NCI-H2196 treated with DMSO at 0.1 percent for 48 hours (cell line): ENCODE measurements at regions not wholly inside any gene's neighbourhood (a gene's known extent, or its start where the extent isn't known, plus 50 kb on each side); places are given as distances from the start of the nearest gene placed in this dataset.

Experiments
- DNase-seq: peaks from one replicate; lab custom pipeline; 2025; ENCODE audit not compliant: unreplicated experiment; lab: John Stamatoyannopoulos, UW

GRCh38 chr7:436367-437128 lies 83.1 kb downstream of the PDGFA start:
- DNase-seq, result no peak

- no peak for DNase-seq
These were observed 82.1 kb downstream of the PDGFA start for GRCh38 chr7:437329-438251.

GRCh38 chr7:438361-438760 lies 81.3 kb downstream of the PDGFA start:
- DNase-seq, result no peak

DNA sequence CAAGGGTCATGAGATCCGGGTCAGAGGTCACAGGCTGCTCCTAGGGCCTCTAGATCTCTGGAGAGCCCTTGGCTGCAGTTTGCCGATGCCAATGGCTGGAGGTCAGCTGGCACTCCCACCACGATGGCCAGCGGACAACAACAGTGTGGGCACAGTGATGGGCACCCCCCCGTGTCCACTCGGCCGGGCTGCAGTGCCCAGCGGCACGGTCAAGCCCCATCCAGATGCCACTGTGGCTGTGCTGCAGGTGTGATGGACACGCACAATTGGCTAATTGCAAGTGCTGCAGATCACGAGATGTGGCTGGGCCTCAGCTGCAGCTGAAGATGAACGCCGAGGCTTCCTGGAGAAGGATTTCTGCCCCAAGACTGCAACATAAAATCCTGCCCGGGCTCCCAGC lies 80.7 kb downstream of the PDGFA start:
- DNase-seq, result no peak

DNA sequence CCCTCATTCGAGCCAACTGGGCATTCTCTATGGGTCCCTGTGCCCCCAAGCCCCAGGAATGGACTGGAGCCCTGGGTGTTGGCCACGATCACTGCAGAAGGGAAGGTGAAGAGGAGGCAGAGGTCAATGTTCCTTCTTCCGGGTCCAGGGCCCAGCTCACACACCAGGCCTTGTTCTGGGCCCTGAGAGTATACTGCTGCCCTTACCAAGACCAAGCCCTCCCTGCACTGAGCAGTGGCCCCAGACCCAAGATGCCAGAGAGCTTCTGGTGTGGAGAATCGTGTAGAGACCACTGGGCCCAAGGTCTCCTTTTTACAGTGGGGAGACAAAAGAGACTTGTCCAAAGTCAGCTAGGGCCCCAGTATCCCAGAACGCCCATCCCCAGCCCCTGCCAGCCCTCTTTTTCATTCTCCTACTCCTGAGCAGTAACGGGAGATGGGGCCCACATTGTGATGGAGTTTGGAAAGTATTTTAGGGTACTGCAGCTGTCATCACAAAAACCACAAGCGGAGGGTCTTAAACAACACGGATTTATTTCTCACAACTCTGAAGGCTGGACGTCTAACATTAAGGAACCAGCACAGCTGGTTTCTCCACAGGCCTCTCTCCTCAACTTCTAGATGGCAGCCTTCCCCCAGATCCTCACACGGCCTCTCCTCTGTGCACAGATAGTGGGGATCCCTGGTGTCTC lies 79.4 kb downstream of the PDGFA start:
- DNase-seq, result no peak

DNA sequence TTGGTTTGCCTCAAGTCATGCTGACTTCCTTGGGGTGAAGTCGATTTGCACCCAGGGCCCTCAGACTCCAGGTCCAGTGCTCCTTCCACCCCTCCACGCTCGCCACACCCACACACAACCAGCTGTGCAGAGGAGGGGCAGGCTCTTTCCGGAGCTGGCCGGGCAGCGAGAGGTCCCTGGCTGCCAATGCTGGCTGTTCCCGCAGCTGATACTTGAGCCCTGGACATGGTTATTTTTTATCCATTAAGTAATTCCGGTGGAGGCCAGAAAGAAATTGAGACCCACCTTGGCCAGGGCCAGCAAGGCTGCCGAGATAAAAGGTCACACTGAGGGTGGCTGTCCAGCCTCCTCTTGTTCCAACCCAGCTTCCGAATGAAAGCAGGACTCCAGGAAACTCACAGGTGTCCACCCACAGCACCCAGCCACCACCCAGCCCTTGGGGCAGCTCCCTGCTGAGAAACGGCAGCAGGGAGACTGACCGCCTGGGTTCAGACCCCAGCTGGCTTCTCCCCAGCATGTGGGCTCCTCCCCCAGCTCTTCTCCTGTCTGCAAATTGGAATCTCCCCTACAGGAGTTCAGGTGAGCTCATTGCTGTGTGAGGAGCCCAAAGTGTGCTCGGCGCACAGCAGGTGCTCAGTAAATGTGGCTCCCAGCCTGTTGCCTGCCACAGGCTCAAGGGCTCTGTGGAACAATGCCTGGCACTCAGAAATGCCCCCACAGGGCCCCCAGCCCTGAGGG lies 77.8 kb downstream of the PDGFA start:
- no peak for DNase-seq

DNA sequence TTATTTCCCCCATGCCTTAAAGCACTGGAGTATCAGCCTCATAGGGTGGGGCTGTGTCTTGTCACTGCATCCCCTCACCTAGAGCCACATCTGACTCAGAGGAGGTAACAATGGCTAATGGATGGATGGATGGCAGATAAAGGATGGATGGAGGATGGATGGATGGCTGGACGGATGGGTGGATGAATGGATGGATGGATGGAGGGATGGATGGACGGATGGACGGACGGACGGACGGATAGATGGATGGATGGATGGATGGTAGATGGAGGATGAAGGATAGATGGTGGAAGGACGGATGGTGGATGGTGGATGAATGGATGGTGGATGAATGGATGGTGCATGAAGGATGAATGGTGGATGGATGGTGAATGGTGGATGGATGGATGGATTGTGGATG lies 77.2 kb downstream of the PDGFA start:
- DNase-seq, result no peak

GRCh38 chr7:443279-443833 lies 76.3 kb downstream of the PDGFA start:
- DNase-seq, result no peak

DNA sequence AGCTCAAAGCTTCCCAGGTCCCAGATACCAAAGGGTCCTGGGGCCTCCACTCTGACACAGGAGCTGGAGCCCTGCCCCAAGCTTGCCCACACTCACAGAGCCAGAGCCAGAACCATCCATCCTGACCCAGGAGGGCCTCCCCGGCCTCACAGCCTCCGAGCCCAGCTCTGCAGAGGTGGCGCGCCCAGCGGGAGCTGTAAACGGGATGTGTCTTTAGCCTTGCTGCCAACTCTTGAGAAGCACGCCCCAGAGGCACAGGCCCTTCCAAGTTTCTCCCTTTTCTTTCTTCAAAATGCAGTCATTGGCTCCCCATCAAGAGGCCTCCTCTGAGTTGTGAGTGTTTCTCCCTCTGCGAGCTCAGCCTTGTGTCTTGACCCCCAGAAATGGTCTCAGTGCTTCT lies 75.0 kb downstream of the PDGFA start:
- no peak for DNase-seq

GRCh38 chr7:445020-445419 lies 74.6 kb downstream of the PDGFA start:
- DNase-seq, result no peak

DNA sequence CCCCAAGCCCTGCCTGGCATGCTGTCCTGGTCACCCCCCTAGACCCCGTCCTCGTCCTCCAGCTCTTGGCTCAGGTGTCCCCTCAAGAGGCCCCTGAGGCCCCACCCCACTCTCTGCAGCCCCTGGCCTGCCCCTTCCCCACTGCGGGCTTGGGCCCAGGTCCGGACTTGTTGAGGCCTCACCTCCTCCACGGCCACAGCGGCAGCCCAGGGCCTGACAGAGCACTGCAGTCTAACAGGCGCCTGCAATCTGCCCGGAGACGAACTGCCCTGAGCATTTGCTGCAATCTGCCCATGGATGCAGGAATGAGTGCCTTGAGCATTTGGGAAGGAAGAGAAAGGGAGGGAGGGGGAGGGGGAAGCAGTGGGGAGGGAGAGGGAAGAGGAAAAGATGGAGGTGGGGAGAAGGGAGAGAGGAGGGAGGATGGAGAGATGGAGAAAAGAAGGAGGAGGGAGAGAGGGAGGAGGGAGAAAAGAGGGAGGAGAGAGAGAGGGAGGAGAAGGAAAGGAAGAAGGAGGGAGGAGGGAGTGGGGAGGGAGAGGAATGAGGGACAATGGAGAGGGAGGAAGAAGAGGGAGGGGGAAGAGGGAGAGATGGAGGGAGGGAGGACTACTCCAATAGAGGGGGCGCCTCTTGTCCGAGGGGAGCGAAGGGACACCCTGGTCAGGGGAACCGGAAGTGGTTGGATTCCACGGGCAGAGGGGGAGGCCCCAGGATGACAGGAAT lies 73.9 kb downstream of the PDGFA start:
- DNase-seq, result no peak

DNA sequence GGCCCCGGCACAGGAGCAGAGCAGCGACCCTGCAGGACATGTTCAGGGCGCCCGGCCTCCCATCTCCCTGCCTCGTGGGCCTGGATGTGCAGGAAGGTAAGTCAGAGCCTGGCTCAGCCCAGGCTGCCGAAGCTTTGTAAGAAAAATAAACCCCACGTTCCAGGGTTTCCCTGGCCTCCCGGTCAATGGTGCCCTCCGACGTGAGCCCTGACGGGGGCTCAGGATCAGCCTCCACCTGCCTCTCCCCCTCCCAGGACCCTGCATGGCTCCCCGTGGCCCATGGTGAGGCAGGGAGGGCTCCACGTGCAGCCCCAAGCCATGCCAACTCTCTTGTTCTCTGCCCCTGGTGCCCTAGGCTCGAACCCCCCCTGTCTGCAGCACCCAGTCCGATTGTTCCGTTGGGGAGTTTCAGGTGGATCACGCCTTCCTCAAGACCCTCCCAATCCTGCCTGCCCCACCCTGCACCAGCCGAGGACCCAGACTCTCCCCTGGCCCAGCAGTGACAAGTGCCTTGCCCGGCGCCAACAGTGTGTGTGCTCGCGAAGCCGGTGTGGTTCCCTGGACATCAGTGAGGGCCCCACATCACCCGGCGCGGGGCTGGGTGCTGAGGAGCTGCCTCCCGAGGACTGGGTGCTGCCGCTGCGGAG lies 73.2 kb downstream of the PDGFA start:
- no peak for DNase-seq
